K562 (cell line): ENCODE measurements at regions not wholly inside any gene's neighbourhood (a gene's known extent, or its start where the extent isn't known, plus 50 kb on each side); places are given as distances from the start of the nearest gene placed in this dataset.

Experiments
- ATAC-seq: fragments of 200-7000 bp; cut with Tn5 transposase; 3 replicates; pipeline ENCODE4 v1.9.1; 2020; ENCODE audit warnings: moderate library complexity
- BruUV-seq: library from RNA; stranded (reverse); fragments of 400-500 nt; replicated peaks from 2 replicates; lab custom pipeline; 2021; lab: Mats Ljungman, UMichigan
- CTCF ChIA-PET: fragments of 300-600 bp; formaldehyde crosslinking; extraction: SDS; loops from one replicate; lab custom pipeline; 2021; ENCODE audit warnings: low intra/inter-chr PET ratio; lab: Yijun Ruan, JAX
- POLR2A ChIA-PET: fragments of 300-600, 350-650 bp; sonication (Branson Sonifier 250); formaldehyde crosslinking; extraction: SDS; loops from one replicate; lab custom pipeline; 2021; ENCODE audit warnings: antibody characterized with exemption, inconsistent platforms; lab: Yijun Ruan, JAX
- DNase-seq, 4 experiments: peaks; one replicate each; pipeline versions ENCODE4 v3.0.0 to v3.0.0-alpha.2; 2011 to 2018; ENCODE audit warnings: low spot score in 3 of 4, mixed read lengths in 3 of 4; ENCODE audit errors: extremely low read depth in 1 of 4
- FAIRE-seq: peaks from 2 replicates; lab custom pipeline; 2011; peaks lifted over from hg19 to GRCh38; lab: Jason Lieb, UNC
- H2AFZ ChIP-seq: 2 replicates; pipeline ENCODE4 v1.6.0; 2011; ENCODE audit warnings: low read depth, low read length, control low read depth, inconsistent platforms
- H3K27ac ChIP-seq: fragments of 200-600 bp; 3 replicates; pipeline ENCODE4 v1.8.0; 2011; ENCODE audit warnings: low read depth, mild to moderate bottlenecking, control low read depth, inconsistent platforms, low read length, moderate library complexity, mixed read lengths; ENCODE audit errors: extremely low read depth
- H3K27me3 ChIP-seq, 2 experiments: fragments of 300-600 bp in 1 of 2; 2 replicates in 1 of 2; 3 replicates in 1 of 2; pipeline versions ENCODE4 v1.6.0 to v1.8.0; 2011; ENCODE audit warnings: inconsistent platforms in 2 of 2, low read length in 2 of 2, mild to moderate bottlenecking in 1 of 2, mixed read lengths in 1 of 2, moderate library complexity in 1 of 2; ENCODE audit not compliant: control insufficient read depth in 2 of 2, insufficient read depth in 2 of 2
- H3K36me3 ChIP-seq: fragments of 300-600 bp; 3 replicates; pipeline ENCODE4 v1.8.0; 2011; ENCODE audit warnings: mild to moderate bottlenecking, low read length, inconsistent platforms; ENCODE audit not compliant: control insufficient read depth, insufficient read depth
- H3K4me1 ChIP-seq, 2 experiments: fragments of 200-600 bp in 1 of 2; replicated peaks in 1 of 2; 2 replicates in 1 of 2; 3 replicates in 1 of 2; pipeline versions ENCODE4 v1.5.1 to v1.8.0; 2011; ENCODE audit warnings: inconsistent platforms in 2 of 2, low read length in 2 of 2, mild to moderate bottlenecking in 1 of 2, mixed read lengths in 1 of 2, moderate library complexity in 1 of 2; ENCODE audit not compliant: control insufficient read depth in 2 of 2, insufficient read depth in 2 of 2
- H3K4me2 ChIP-seq: 2 replicates; pipeline ENCODE4 v1.6.1; 2011; ENCODE audit warnings: low read length, control low read depth, inconsistent platforms, mixed read lengths; ENCODE audit not compliant: insufficient read depth
- H3K4me3 ChIP-seq: fragments of 200-600 bp; sonication (generic), shearing (Covaris generic); 2 replicates; pipeline ENCODE4 v1.5.1; 2016; ENCODE audit warnings: control low read depth, inconsistent platforms
- H3K79me2 ChIP-seq: fragments of 200-600 bp; 3 replicates; pipeline ENCODE4 v1.8.0; 2011; ENCODE audit warnings: low read length, inconsistent platforms; ENCODE audit not compliant: control insufficient read depth, insufficient read depth
- H3K9ac ChIP-seq, 2 experiments: 2 replicates each; pipeline versions ENCODE4 v1.6.0 to v1.6.1; 2011; ENCODE audit warnings: low read depth in 2 of 2, low read length in 2 of 2, control low read depth in 1 of 2, inconsistent platforms in 1 of 2, mild to moderate bottlenecking in 1 of 2, mixed read lengths in 1 of 2; ENCODE audit not compliant: insufficient read depth in 1 of 2
- H3K9me1 ChIP-seq: one replicate; pipeline ENCODE4 v1.6.0; 2011; ENCODE audit warnings: inconsistent platforms, mild to moderate bottlenecking, low read length, moderate library complexity; ENCODE audit not compliant: control insufficient read depth, insufficient read depth
- H3K9me3 ChIP-seq: replicated peaks from 2 replicates; pipeline ENCODE4 v1.5.1; 2011; ENCODE audit warnings: low read depth, low read length, inconsistent platforms; ENCODE audit not compliant: control insufficient read depth, insufficient read depth
- H4K20me1 ChIP-seq: replicated peaks from 2 replicates; pipeline ENCODE4 v1.6.1; 2011; ENCODE audit warnings: low read length, inconsistent platforms, mixed read lengths; ENCODE audit not compliant: control insufficient read depth, insufficient read depth
- AFF4 ChIP-seq: sonication (generic); formaldehyde crosslinking; IDR thresholded peaks from 2 replicates; pipeline ENCODE4 v1.8.0; 2023; ENCODE audit warnings: mild to moderate bottlenecking, missing genetic modification reagents
- FOXK1 ChIP-seq: sonication (generic); formaldehyde crosslinking; IDR thresholded peaks from 2 replicates; pipeline ENCODE4 v1.8.0; 2022; ENCODE audit warnings: missing genetic modification reagents, mild to moderate bottlenecking, borderline replicate concordance
- TCF3 ChIP-seq: sonication (generic); formaldehyde crosslinking; IDR thresholded peaks from 2 replicates; pipeline ENCODE4 v1.4.0; 2020; ENCODE audit warnings: mild to moderate bottlenecking, missing genetic modification reagents
- XRCC5 ChIP-seq: fragments of 200-400 bp; formaldehyde crosslinking; IDR thresholded peaks from 2 replicates; pipeline ENCODE4 v1.6.1; 2017; ENCODE audit warnings: low read depth, mild to moderate bottlenecking, low read length
- ZBTB8A ChIP-seq: fragments of 450-650 bp; IDR thresholded peaks from 2 replicates; pipeline ENCODE4 v1.6.1; 2018; ENCODE audit warnings: mild to moderate bottlenecking, moderate library complexity; ENCODE audit not compliant: partially characterized antibody
- WGBS: fragments of 100-300 bp; shearing (Covaris generic); methylation state at CpG from one replicate; pipeline ENCODE4 v1.1.6; 2016; ENCODE audit warnings: low coverage, mixed read lengths; ENCODE audit not compliant: insufficient coverage; ENCODE audit errors: missing lambda C conversion rate; 5-methylcytosine and 5-hydroxymethylcytosine counted together
- in situ Hi-C: fragments of 300-500 bp; cut with MboI; formaldehyde crosslinking; loops from 4 replicates; pipeline ENCODE4 v1.15.0; 2018; ENCODE audit warnings: inconsistent platforms, mixed read lengths
- intact Hi-C: fragments of 100-400 bp; cut with micrococcal nuclease; formaldehyde crosslinking; loops from 2 replicates; pipeline ENCODE4 v1.14.2; 2022

- DNase-seq (no peak), FAIRE-seq (no peak), ATAC-seq (no peak)
- no peak overlapping the region for H3K4me3 ChIP-seq
- H3K9ac ChIP-seq: no peak overlapping the region
- no peaks in the 10 kb centered on the region for H3K4me1 ChIP-seq
- 4% methylated on average over 9 of the region's 9 CpGs for WGBS
- no TSS peak for BruUV-seq
- ChIA-PET POLR2A (interaction anchor here (0.7 to 1.2 kb wide), 3 partner anchors 9 to 43 kb away, joined by 3 to 4 read pairs (median 4); no protein-coding TSS in a partner anchor), CTCF (no interaction called here)
- no peaks in the 10 kb centered on the region; the same call in 1 of the 2 replicates for H4K20me1 ChIP-seq
- intact Hi-C loops: no loop called here
- no peak overlapping the region for H3K4me2 ChIP-seq
- TF ChIP-seq AFF4 (CRISPR knock-in tag): no peak
- no peak for TF ChIP-seq XRCC5
- no peak for TF ChIP-seq FOXK1 (CRISPR knock-in tag)
- no peak for TF ChIP-seq ZBTB8A
- no peak for TF ChIP-seq TCF3 (CRISPR knock-in tag)
- H2AFZ ChIP-seq: no peak overlapping the region
- no peak overlapping the region for H3K27ac ChIP-seq
- no peaks in the 10 kb centered on the region for H3K9me1 ChIP-seq
- peaks cover 29 to 57% of the 10 kb centered on the region in 2 experiments for H3K27me3 ChIP-seq
- no peaks in the 10 kb centered on the region for H3K36me3 ChIP-seq
- H3K9me3 ChIP-seq: no peaks in the 10 kb centered on the region
- no peaks in the 10 kb centered on the region for H3K79me2 ChIP-seq
- in situ Hi-C loops: no loop called here
Observed at GRCh38 chr3:194996746-194997145, 274.2 kb downstream of the XXYLT1 start.
